ENCODE measurements at regions not wholly inside any gene's neighbourhood (a gene's known extent, or its start where the extent isn't known, plus 50 kb on each side); places are given as distances from the start of the nearest gene placed in this dataset.

DNA sequence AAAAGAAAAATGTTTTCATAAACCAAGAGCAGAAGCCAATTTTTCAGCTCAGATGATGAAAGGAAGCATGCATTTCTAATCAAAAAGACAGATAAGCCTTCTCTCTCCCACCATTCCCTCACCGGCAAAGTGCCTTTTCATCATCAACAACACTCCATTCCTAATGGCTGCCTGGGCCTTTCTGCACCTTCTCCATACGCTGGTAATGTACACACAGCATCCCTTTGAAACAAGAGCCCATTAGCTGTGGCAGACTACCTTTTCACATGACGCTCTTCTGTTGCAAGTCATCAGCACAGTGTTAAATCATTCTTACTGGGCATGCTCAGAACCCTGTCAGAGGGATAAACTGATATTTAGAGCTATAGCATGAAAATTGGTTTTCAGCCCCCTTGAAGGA lies 408.9 kb downstream of the MEIS1 start:
- intact Hi-C loops (cut with DNase I; ENCODE audit: low total_unique reads) (no loop called here), in situ Hi-C loops (cut with MboI; ENCODE audit: low sequenced_read_pairs in 4 of 4) (no loop called here)
- Histone ChIP-seq H3K4me3 (no peak overlapping the region), H3K9me3 (no peaks in the 10 kb centered on the region), H3K27me3 (no peaks in the 10 kb centered on the region), H3K4me1 (no peaks in the 10 kb centered on the region), H3K27ac (no peak overlapping the region), H3K36me3 (no peaks in the 10 kb centered on the region)
- DNase-seq, result no peak
- TF ChIP-seq, protein P1, sequence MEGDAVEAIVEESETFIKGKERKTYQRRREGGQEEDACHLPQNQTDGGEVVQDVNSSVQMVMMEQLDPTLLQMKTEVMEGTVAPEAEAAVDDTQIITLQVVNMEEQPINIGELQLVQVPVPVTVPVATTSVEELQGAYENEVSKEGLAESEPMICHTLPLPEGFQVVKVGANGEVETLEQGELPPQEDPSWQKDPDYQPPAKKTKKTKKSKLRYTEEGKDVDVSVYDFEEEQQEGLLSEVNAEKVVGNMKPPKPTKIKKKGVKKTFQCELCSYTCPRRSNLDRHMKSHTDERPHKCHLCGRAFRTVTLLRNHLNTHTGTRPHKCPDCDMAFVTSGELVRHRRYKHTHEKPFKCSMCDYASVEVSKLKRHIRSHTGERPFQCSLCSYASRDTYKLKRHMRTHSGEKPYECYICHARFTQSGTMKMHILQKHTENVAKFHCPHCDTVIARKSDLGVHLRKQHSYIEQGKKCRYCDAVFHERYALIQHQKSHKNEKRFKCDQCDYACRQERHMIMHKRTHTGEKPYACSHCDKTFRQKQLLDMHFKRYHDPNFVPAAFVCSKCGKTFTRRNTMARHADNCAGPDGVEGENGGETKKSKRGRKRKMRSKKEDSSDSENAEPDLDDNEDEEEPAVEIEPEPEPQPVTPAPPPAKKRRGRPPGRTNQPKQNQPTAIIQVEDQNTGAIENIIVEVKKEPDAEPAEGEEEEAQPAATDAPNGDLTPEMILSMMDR (IDR thresholded peaks at IDR 0.05 in 4 of 5, conservative IDR thresholded peaks at IDR 0.05 in 1 of 5), result no peak
- TF ChIP-seq POLR2A (IDR thresholded peaks at IDR 0.05), result no peak
- no peak for ATAC-seq

- H3K36me3 ChIP-seq, result no peaks in the 10 kb centered on the region
- in situ Hi-C loops (cut with MboI; ENCODE audit: low sequenced_read_pairs in 4 of 4), result no loop called here
- intact Hi-C loops (cut with DNase I; ENCODE audit: low total_unique reads), result no loop called here
- ATAC-seq, result no peak
- no peak overlapping the region for H3K4me3 ChIP-seq
- H3K27ac ChIP-seq, result no peak overlapping the region
- no peaks in the 10 kb centered on the region for H3K9me3 ChIP-seq
- no peak for DNase-seq
- TF ChIP-seq, protein P1 (IDR thresholded peaks at IDR 0.05 in 4 of 5, conservative IDR thresholded peaks at IDR 0.05 in 1 of 5), result no peak
- TF ChIP-seq POLR2A (IDR thresholded peaks at IDR 0.05), result no peak
- no peaks in the 10 kb centered on the region for H3K4me1 ChIP-seq
- H3K27me3 ChIP-seq, result no peaks in the 10 kb centered on the region
These were observed 410.4 kb downstream of the MEIS1 start for GRCh38 chr2:66845307-66845706.

- no peaks in the 10 kb centered on the region for H3K36me3 ChIP-seq
- no peak overlapping the region for H3K4me3 ChIP-seq
- DNase-seq (no peak), ATAC-seq (no peak)
- no peaks in the 10 kb centered on the region for H3K27me3 ChIP-seq
- no peak overlapping the region for H3K27ac ChIP-seq
- no peaks in the 10 kb centered on the region for H3K9me3 ChIP-seq
- in situ Hi-C loops (cut with MboI; ENCODE audit: low sequenced_read_pairs in 4 of 4), result no loop called here
- TF ChIP-seq, protein P1 (IDR thresholded peaks at IDR 0.05 in 4 of 5, conservative IDR thresholded peaks at IDR 0.05 in 1 of 5), result no peak
- no peak for TF ChIP-seq POLR2A (IDR thresholded peaks at IDR 0.05)
- intact Hi-C loops (cut with DNase I; ENCODE audit: low total_unique reads), result no loop called here
- H3K4me1 ChIP-seq, result no peaks in the 10 kb centered on the region
These were observed 412.0 kb downstream of the MEIS1 start for GRCh38 chr2:66846887-66847286.

DNA sequence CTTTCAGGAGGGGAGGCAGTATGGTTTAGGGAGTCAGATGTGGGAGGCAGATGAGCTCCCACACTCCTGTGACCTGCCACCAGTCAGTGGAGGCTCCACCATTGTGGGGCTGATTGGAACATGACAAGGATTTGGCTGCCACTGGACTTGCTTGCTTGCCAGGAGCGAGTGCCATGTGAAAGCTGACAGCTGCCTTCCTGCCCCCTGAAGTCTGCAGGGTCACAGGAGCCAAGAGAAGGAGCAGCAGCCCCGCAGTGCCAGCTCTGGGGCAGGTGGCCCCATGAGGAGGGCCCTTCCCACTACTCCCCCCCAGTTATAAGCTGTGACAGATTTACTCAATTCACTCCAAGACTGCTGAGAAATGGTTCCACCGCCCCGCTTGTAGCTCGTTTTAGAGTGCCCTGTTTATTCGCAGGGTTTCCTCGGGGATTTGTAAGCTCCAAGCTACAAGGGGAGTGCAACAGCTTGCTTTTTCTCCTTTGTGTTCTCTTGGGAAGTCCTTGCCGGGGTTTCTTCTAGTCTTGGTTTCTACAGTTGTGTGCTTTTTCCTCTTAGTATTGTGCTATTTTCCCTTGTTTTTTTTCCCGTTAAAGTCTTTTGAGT lies 414.3 kb downstream of the MEIS1 start:
- no peak for TF ChIP-seq POLR2A (IDR thresholded peaks at IDR 0.05)
- TF ChIP-seq, protein P1 (IDR thresholded peaks at IDR 0.05 in 4 of 5, conservative IDR thresholded peaks at IDR 0.05 in 1 of 5), result no peak
- Histone ChIP-seq H3K27me3 (no peaks in the 10 kb centered on the region), H3K4me1 (no peaks in the 10 kb centered on the region), H3K9me3 (no peaks in the 10 kb centered on the region), H3K36me3 (no peaks in the 10 kb centered on the region), H3K4me3 (no peak overlapping the region), H3K27ac (no peak overlapping the region)
- no peak for DNase-seq
- intact Hi-C loops (cut with DNase I; ENCODE audit: low total_unique reads) (no loop called here), in situ Hi-C loops (cut with MboI; ENCODE audit: low sequenced_read_pairs in 4 of 4) (no loop called here)
- ATAC-seq, result no peak

GRCh38 chr2:66850376-66850775 lies 415.5 kb downstream of the MEIS1 start:
- Histone ChIP-seq H3K27ac (no peak overlapping the region), H3K27me3 (peaks cover 0 to 2% (median 0%) of the 10 kb centered on the region in 3 donors), H3K9me3 (no peaks in the 10 kb centered on the region), H3K36me3 (no peaks in the 10 kb centered on the region), H3K4me3 (no peak overlapping the region), H3K4me1 (no peaks in the 10 kb centered on the region)
- intact Hi-C loops (cut with DNase I; ENCODE audit: low total_unique reads) (no loop called here), in situ Hi-C loops (cut with MboI; ENCODE audit: low sequenced_read_pairs in 4 of 4) (no loop called here)
- no peak for TF ChIP-seq POLR2A (IDR thresholded peaks at IDR 0.05)
- TF ChIP-seq, protein P1 (IDR thresholded peaks at IDR 0.05 in 4 of 5, conservative IDR thresholded peaks at IDR 0.05 in 1 of 5), result no peak
- DNase-seq (no peak), ATAC-seq (no peak)
